ENCODE measurements at regions not wholly inside any gene's neighbourhood (a gene's known extent, or its start where the extent isn't known, plus 50 kb on each side); places are given as distances from the start of the nearest gene placed in this dataset.

- Histone ChIP-seq H3K9me1 (ENCODE audit: insufficient read depth, low read length) (no peaks in the 10 kb centered on the region), H3K4me2 (ENCODE audit: low read depth, low read length) (no peak overlapping the region), H2BK120ac (ENCODE audit: low read depth, low read length) (no peak overlapping the region), H4K91ac (ENCODE audit: insufficient read depth, low read depth, low read length) (no peak overlapping the region), H4K5ac (ENCODE audit: low read depth, low read length) (no peak overlapping the region), H3K4ac (ENCODE audit: low read depth, low read length) (no peak overlapping the region), H3K27me3 (ENCODE audit: control insufficient read depth, insufficient read depth, low read length) (no peaks in the 10 kb centered on the region), H3K14ac (replicated peaks; ENCODE audit: low read depth, low read length) (no peak overlapping the region), H4K20me1 (ENCODE audit: insufficient read depth, low read length) (no peaks in the 10 kb centered on the region), H3K4me3 (ENCODE audit: insufficient read depth, low read depth, low read length) (no peak overlapping the region), H3K9me3 (ENCODE audit: control insufficient read depth, insufficient read depth, low read length) (no peaks in the 10 kb centered on the region), H2AK9ac (replicated peaks; ENCODE audit: low read depth, low read length, poor library complexity) (no peak overlapping the region), H2AFZ (replicated peaks; ENCODE audit: low read length, poor library complexity) (no peak overlapping the region), H2BK15ac (ENCODE audit: low read depth, low read length) (no peak overlapping the region), H2AK5ac (ENCODE audit: low read depth, low read length) (no peak overlapping the region), H4K8ac (ENCODE audit: low read depth in 2 of 2, low read length in 2 of 2) (no peak overlapping the region), H3K36me3 (ENCODE audit: control insufficient read depth, insufficient read depth, low read length) (no peaks in the 10 kb centered on the region), H3K9ac (ENCODE audit: low read depth, low read length) (no peak overlapping the region), H3K4me1 (ENCODE audit: control insufficient read depth, insufficient read depth, low read length) (peaks cover 3% of the 10 kb centered on the region; the same call in 1 of the 2 replicates), H3K79me1 (ENCODE audit: low read depth in 1 of 2, low read length in 2 of 2) (no peaks in the 10 kb centered on the region), H3K18ac (ENCODE audit: low read depth, low read length) (no peak overlapping the region), H3K56ac (ENCODE audit: extremely low read depth, insufficient read depth, low read length) (no peak overlapping the region), H2BK5ac (ENCODE audit: low read depth, low read length, poor library complexity, severe bottlenecking) (no peak overlapping the region), H3K27ac (ENCODE audit: insufficient read depth, low read length) (no peak overlapping the region), H2BK20ac (ENCODE audit: low read depth, low read length) (no peak overlapping the region), H3K23ac (ENCODE audit: low read depth, low read length) (no peak overlapping the region)
- ChIA-PET CTCF (interaction anchor here (0.5 kb wide), 2 partner anchors 22 to 714 kb away, joined by 3 read pairs; no protein-coding TSS in a partner anchor), POLR2A (ENCODE audit: unreplicated experiment) (no interaction called here)
- ATAC-seq (ENCODE audit: low read depth) (no peak), DNase-seq (no peak)
- WGBS, 2 experiments (ENCODE audit: extremely low coverage in 2 of 2, insufficient read length in 1 of 2), result no CpG with 5 or more reads among the region's 4 CpGs
- no peak for TF ChIP-seq CHD1 (IDR thresholded peaks at IDR 0.05; ENCODE audit: low read depth, low read length)
- TF ChIP-seq, protein P1, sequence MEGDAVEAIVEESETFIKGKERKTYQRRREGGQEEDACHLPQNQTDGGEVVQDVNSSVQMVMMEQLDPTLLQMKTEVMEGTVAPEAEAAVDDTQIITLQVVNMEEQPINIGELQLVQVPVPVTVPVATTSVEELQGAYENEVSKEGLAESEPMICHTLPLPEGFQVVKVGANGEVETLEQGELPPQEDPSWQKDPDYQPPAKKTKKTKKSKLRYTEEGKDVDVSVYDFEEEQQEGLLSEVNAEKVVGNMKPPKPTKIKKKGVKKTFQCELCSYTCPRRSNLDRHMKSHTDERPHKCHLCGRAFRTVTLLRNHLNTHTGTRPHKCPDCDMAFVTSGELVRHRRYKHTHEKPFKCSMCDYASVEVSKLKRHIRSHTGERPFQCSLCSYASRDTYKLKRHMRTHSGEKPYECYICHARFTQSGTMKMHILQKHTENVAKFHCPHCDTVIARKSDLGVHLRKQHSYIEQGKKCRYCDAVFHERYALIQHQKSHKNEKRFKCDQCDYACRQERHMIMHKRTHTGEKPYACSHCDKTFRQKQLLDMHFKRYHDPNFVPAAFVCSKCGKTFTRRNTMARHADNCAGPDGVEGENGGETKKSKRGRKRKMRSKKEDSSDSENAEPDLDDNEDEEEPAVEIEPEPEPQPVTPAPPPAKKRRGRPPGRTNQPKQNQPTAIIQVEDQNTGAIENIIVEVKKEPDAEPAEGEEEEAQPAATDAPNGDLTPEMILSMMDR (conservative IDR thresholded peaks at IDR 0.05; ENCODE audit: low read depth, low read length), result no peak
- no peak for TF ChIP-seq MXI1 (IDR thresholded peaks at IDR 0.05; ENCODE audit: borderline replicate concordance, low read depth, low read length)
- no peak for TF ChIP-seq BHLHE40 (IDR thresholded peaks at IDR 0.05; ENCODE audit: low read depth, low read length)
- TF ChIP-seq MAZ (IDR thresholded peaks at IDR 0.05; ENCODE audit: borderline replicate concordance, low read depth, low read length), result no peak
- TF ChIP-seq POLR2A (IDR thresholded peaks at IDR 0.05; ENCODE audit: low read depth, low read length), result no peak
- no peak for TF ChIP-seq CEBPB (IDR thresholded peaks at IDR 0.05; ENCODE audit: low read depth, low read length)
- no peak for TF ChIP-seq RAD21 (IDR thresholded peaks at IDR 0.05; ENCODE audit: low read length)
- no peak for TF ChIP-seq RCOR1 (IDR thresholded peaks at IDR 0.05; ENCODE audit: insufficient replicate concordance, low read length)
- TF ChIP-seq, protein P2, sequence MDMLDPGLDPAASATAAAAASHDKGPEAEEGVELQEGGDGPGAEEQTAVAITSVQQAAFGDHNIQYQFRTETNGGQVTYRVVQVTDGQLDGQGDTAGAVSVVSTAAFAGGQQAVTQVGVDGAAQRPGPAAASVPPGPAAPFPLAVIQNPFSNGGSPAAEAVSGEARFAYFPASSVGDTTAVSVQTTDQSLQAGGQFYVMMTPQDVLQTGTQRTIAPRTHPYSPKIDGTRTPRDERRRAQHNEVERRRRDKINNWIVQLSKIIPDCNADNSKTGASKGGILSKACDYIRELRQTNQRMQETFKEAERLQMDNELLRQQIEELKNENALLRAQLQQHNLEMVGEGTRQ (IDR thresholded peaks at IDR 0.05; ENCODE audit: low read depth, low read length), result no peak
- TF ChIP-seq NFE2L2 (IDR thresholded peaks at IDR 0.05; ENCODE audit: low read depth, low read length), result no peak
- TF ChIP-seq, protein P3, sequence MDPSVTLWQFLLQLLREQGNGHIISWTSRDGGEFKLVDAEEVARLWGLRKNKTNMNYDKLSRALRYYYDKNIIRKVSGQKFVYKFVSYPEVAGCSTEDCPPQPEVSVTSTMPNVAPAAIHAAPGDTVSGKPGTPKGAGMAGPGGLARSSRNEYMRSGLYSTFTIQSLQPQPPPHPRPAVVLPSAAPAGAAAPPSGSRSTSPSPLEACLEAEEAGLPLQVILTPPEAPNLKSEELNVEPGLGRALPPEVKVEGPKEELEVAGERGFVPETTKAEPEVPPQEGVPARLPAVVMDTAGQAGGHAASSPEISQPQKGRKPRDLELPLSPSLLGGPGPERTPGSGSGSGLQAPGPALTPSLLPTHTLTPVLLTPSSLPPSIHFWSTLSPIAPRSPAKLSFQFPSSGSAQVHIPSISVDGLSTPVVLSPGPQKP (IDR thresholded peaks at IDR 0.05; ENCODE audit: borderline replicate concordance, low read depth, low read length), result no peak
- TF ChIP-seq FOS (IDR thresholded peaks at IDR 0.05; ENCODE audit: low read depth, low read length), result no peak
- TF ChIP-seq SMC3 (IDR thresholded peaks at IDR 0.05; ENCODE audit: low read depth, low read length), result no peak
- TF ChIP-seq RFX5 (IDR thresholded peaks at IDR 0.05; ENCODE audit: low read depth, low read length), result no peak
- TF ChIP-seq MAFK (IDR thresholded peaks at IDR 0.05; ENCODE audit: low read depth, low read length), result no peak
- in situ Hi-C loops (cut with MboI; ENCODE audit: low sequenced_read_pairs) (no loop called here), dilution Hi-C loops (cut with HindIII; ENCODE audit: low sequenced_read_pairs, unreplicated experiment) (no loop called here), intact Hi-C loops (cut with micrococcal nuclease) (no loop called here)
- BruUV-seq (replicated peaks), result no TSS peak
Measured at GRCh38 chr1:222970711-222971110, 155.9 kb downstream of the DISP1 start.
